ENCODE measurements at regions not wholly inside any gene's neighbourhood (a gene's known extent, or its start where the extent isn't known, plus 50 kb on each side); places are given as distances from the start of the nearest gene placed in this dataset.
"Not testable (repeated sequence)": the region's sequence is repeated elsewhere in the genome, so short reads cannot be mapped to it uniquely, and the experiment has no call there.

- no peak for DNase-seq (ENCODE audit: low spot score)
- TF ChIP-seq CTCF (IDR thresholded peaks at IDR 0.05; ENCODE audit: extremely low read depth, missing control alignments) = no peak
Measured at GRCh38 chr1:163580926-163581325, 259.2 kb downstream of the NUF2 start.

- DNase-seq (ENCODE audit: low spot score) = no peak
- no peak for TF ChIP-seq CTCF (IDR thresholded peaks at IDR 0.05; ENCODE audit: extremely low read depth, missing control alignments)
Measured at GRCh38 chr1:163583661-163584181, 262.0 kb downstream of the NUF2 start.

- DNase-seq (ENCODE audit: low spot score) = no peak
- TF ChIP-seq CTCF (IDR thresholded peaks at IDR 0.05; ENCODE audit: extremely low read depth, missing control alignments) = no peak
Measured at GRCh38 chr1:163585796-163586195, 264.0 kb downstream of the NUF2 start.

GRCh38 chr1:163588796-163589195, 267.0 kb downstream of the NUF2 start:
- DNase-seq (ENCODE audit: low spot score) = no peak
- TF ChIP-seq CTCF (IDR thresholded peaks at IDR 0.05; ENCODE audit: extremely low read depth, missing control alignments) = no peak

- DNase-seq (ENCODE audit: low spot score) = no peak
- TF ChIP-seq CTCF (IDR thresholded peaks at IDR 0.05; ENCODE audit: extremely low read depth, missing control alignments) = no peak
Measured at GRCh38 chr1:163589735-163590134, 268.0 kb downstream of the NUF2 start.

- DNase-seq (ENCODE audit: low spot score) = not testable (repeated sequence)
Measured at GRCh38 chr1:163591131-163591530, 269.4 kb downstream of the NUF2 start.

- not testable (repeated sequence) for DNase-seq (ENCODE audit: low spot score)
Measured at GRCh38 chr1:163592623-163593022, 270.9 kb downstream of the NUF2 start.

GRCh38 chr1:163596106-163596505, 274.4 kb downstream of the NUF2 start:
- DNase-seq (ENCODE audit: low spot score) = not testable (repeated sequence)

GRCh38 chr1:163596541-163597258, 274.9 kb downstream of the NUF2 start:
- no peak for TF ChIP-seq CTCF (IDR thresholded peaks at IDR 0.05; ENCODE audit: extremely low read depth, missing control alignments)
- DNase-seq (ENCODE audit: low spot score) = no peak

All from GM20000 (cell line).